ENCODE measurements at regions not wholly inside any gene's neighbourhood (a gene's known extent, or its start where the extent isn't known, plus 50 kb on each side); places are given as distances from the start of the nearest gene placed in this dataset.

- DNase-seq = peak; percentile 86
Measured at GRCh38 chr14:60563113-60563512, 54.2 kb downstream of the SIX6 start.

GRCh38 chr14:60565211-60565610 lies 56.3 kb downstream of the SIX6 start:
- DNase-seq = peak; percentile 91

- DNase-seq = peak; percentile 26
Measured at GRCh38 chr14:60566101-60566500, 57.2 kb downstream of the SIX6 start.

- DNase-seq = peak; percentile 86
Measured at GRCh38 chr14:60573943-60574495, 65.1 kb downstream of the SIX6 start.

GRCh38 chr14:60575008-60575407 lies 66.1 kb downstream of the SIX6 start:
- DNase-seq = no peak

- no peak for DNase-seq
Measured at GRCh38 chr14:60585676-60586075, 63.6 kb downstream of the SIX1 start.

GRCh38 chr14:60589442-60589841 lies 59.8 kb downstream of the SIX1 start:
- no peak for DNase-seq

GRCh38 chr14:60590991-60591414 lies 58.3 kb downstream of the SIX1 start:
- DNase-seq = peak; percentile 65
